CD8-positive, alpha-beta memory T cell (primary cell): ENCODE measurements at regions not wholly inside any gene's neighbourhood (a gene's known extent, or its start where the extent isn't known, plus 50 kb on each side); places are given as distances from the start of the nearest gene placed in this dataset.

ENCODE experiments used
- CTCF ChIA-PET: fragments of 350-600 bp; sonication (Branson Sonifier 250); formaldehyde crosslinking; loops from one replicate; lab custom pipeline; 2021; ENCODE audit warnings: antibody characterized with exemption; lab: Charles Lee
- POLR2A ChIA-PET: fragments of 350-600 bp; sonication (Branson Sonifier 250); formaldehyde crosslinking; loops from one replicate; lab custom pipeline; 2021; ENCODE audit warnings: antibody characterized with exemption; lab: Charles Lee
- DNase-seq, 5 donors: peaks; one replicate each; pipeline versions ENCODE4 v3.0.0 to v3.0.0-alpha.2; 2020 to 2022; ENCODE audit warnings: mixed read lengths in 1 of 5
- H3K27ac ChIP-seq: one replicate; pipeline ENCODE4 v1.7.0; 2013; ENCODE audit warnings: low read depth, mild to moderate bottlenecking, low read length, moderate library complexity
- H3K27me3 ChIP-seq: 2 replicates; pipeline ENCODE4 v1.7.0; 2013; ENCODE audit warnings: low read length, mild to moderate bottlenecking; ENCODE audit not compliant: insufficient read depth, poor library complexity, severe bottlenecking
- H3K36me3 ChIP-seq: 2 replicates; pipeline ENCODE4 v1.7.0; 2013; ENCODE audit warnings: mild to moderate bottlenecking, low read length, moderate library complexity; ENCODE audit not compliant: insufficient read depth
- H3K4me1 ChIP-seq: 2 replicates; pipeline ENCODE4 v1.7.0; 2013; ENCODE audit warnings: mild to moderate bottlenecking, low read length, moderate library complexity; ENCODE audit not compliant: insufficient read depth
- H3K4me3 ChIP-seq: 2 replicates; pipeline ENCODE4 v1.7.0; 2013; ENCODE audit warnings: mild to moderate bottlenecking, low read length
- H3K9me3 ChIP-seq: 2 replicates; pipeline ENCODE4 v1.7.0; 2013; ENCODE audit warnings: mild to moderate bottlenecking, low read length
- H3K27ac Mint-ChIP-seq, 8 donors: one replicate each; pipeline ENCODE4 v1.8.0; 2020 to 2021; ENCODE audit warnings: mixed read lengths in 8 of 8, mild to moderate bottlenecking in 6 of 8, inconsistent platforms in 3 of 8, moderate library complexity in 3 of 8
- H3K27me3 Mint-ChIP-seq, 2 donors: one replicate each; pipeline ENCODE4 v1.8.0; 2020 to 2021; ENCODE audit warnings: mixed read lengths in 2 of 2, mild to moderate bottlenecking in 1 of 2, moderate library complexity in 1 of 2
- H3K36me3 Mint-ChIP-seq, 3 donors: one replicate each; pipeline ENCODE4 v1.8.0; 2020 to 2021; ENCODE audit warnings: mixed read lengths in 3 of 3, inconsistent platforms in 1 of 3, mild to moderate bottlenecking in 1 of 3
- H3K4me1 Mint-ChIP-seq, 3 donors: one replicate each; pipeline ENCODE4 v1.8.0; 2020 to 2021; ENCODE audit warnings: mixed read lengths in 3 of 3, inconsistent platforms in 1 of 3, mild to moderate bottlenecking in 1 of 3
- H3K4me3 Mint-ChIP-seq, 7 donors: one replicate each; pipeline ENCODE4 v1.8.0; 2020 to 2021; ENCODE audit warnings: mixed read lengths in 7 of 7, mild to moderate bottlenecking in 6 of 7, moderate library complexity in 4 of 7, inconsistent platforms in 2 of 7
- H3K9me3 Mint-ChIP-seq, 5 donors: one replicate each; pipeline ENCODE4 v1.8.0; 2020 to 2022; ENCODE audit warnings: mixed read lengths in 5 of 5, mild to moderate bottlenecking in 3 of 5, moderate library complexity in 2 of 5, inconsistent platforms in 1 of 5

- Histone ChIP-seq H3K4me1 (no peaks in the 10 kb centered on the region), H3K9me3 (no peaks in the 10 kb centered on the region), H3K27me3 (no peaks in the 10 kb centered on the region), H3K36me3 (no peaks in the 10 kb centered on the region), H3K4me3 (no peak overlapping the region), H3K27ac (no peak overlapping the region)
- Mint-ChIP-seq H3K9me3 (no peaks in the 10 kb centered on the region), H3K4me3 (no peak overlapping the region), H3K27ac (no peak overlapping the region), H3K36me3 (no peaks in the 10 kb centered on the region), H3K27me3 (peaks cover 0 to 5% of the 10 kb centered on the region in 2 donors), H3K4me1 (no peaks in the 10 kb centered on the region)
- ChIA-PET POLR2A (no interaction called here), CTCF (no interaction called here)
- DNase-seq = no peak
Measured at GRCh38 chr2:180177534-180177933, 170.4 kb upstream of the CWC22 start.

GRCh38 chr2:180175736-180176135 is 168.6 kb upstream of the CWC22 start:
- Histone ChIP-seq H3K36me3 (no peaks in the 10 kb centered on the region), H3K4me1 (no peaks in the 10 kb centered on the region), H3K9me3 (no peaks in the 10 kb centered on the region), H3K27ac (no peak overlapping the region), H3K27me3 (no peaks in the 10 kb centered on the region), H3K4me3 (no peak overlapping the region)
- Mint-ChIP-seq H3K27me3 (peaks cover 3 to 6% of the 10 kb centered on the region in 2 donors), H3K4me3 (no peak overlapping the region), H3K27ac (no peak overlapping the region), H3K4me1 (no peaks in the 10 kb centered on the region), H3K36me3 (no peaks in the 10 kb centered on the region), H3K9me3 (peaks cover 0 to 2% (median 0%) of the 10 kb centered on the region in 5 donors)
- ChIA-PET POLR2A (no interaction called here), CTCF (no interaction called here)
- no peak for DNase-seq

- Mint-ChIP-seq H3K4me1 (no peaks in the 10 kb centered on the region), H3K4me3 (no peak overlapping the region)
- CTCF ChIA-PET = no interaction called here
Measured at GRCh38 chr2:180174580-180174979, 167.5 kb upstream of the CWC22 start.

GRCh38 chr2:180169474-180169873 is 162.4 kb upstream of the CWC22 start:
- Histone ChIP-seq H3K4me1 (no peaks in the 10 kb centered on the region), H3K9me3 (peaks cover 4% of the 10 kb centered on the region), H3K4me3 (no peak overlapping the region), H3K36me3 (no peaks in the 10 kb centered on the region), H3K27me3 (no peaks in the 10 kb centered on the region), H3K27ac (no peak overlapping the region)
- ChIA-PET CTCF (no interaction called here), POLR2A (no interaction called here)
- peaks cover 0 to 1% (median 0%) of the 10 kb centered on the region in 3 donors for H3K36me3 Mint-ChIP-seq
- no peak overlapping the region for H3K27ac Mint-ChIP-seq
- H3K4me3 Mint-ChIP-seq = no peak overlapping the region
- no peak for DNase-seq
- H3K4me1 Mint-ChIP-seq = no peaks in the 10 kb centered on the region
- H3K9me3 Mint-ChIP-seq = peaks cover 10 to 19% (median 15%) of the 10 kb centered on the region in 5 donors
- peaks cover 6 to 28% of the 10 kb centered on the region in 2 donors for H3K27me3 Mint-ChIP-seq

More at GRCh38 chr2:180174580-180174979, 167.5 kb upstream of the CWC22 start:
- POLR2A ChIA-PET = no interaction called here
- Histone ChIP-seq H3K9me3 (no peaks in the 10 kb centered on the region), H3K27me3 (no peaks in the 10 kb centered on the region), H3K27ac (no peak overlapping the region), H3K36me3 (no peaks in the 10 kb centered on the region), H3K4me3 (no peak overlapping the region), H3K4me1 (no peaks in the 10 kb centered on the region)
- DNase-seq = no peak
- no peak overlapping the region for H3K27ac Mint-ChIP-seq
- H3K36me3 Mint-ChIP-seq = peaks cover 0 to 1% (median 0%) of the 10 kb centered on the region in 3 donors
- peaks cover 5 to 11% (median 6%) of the 10 kb centered on the region in 5 donors for H3K9me3 Mint-ChIP-seq
- H3K27me3 Mint-ChIP-seq = peaks cover 3 to 13% of the 10 kb centered on the region in 2 donors

GRCh38 chr2:180161415-180161814 is 154.3 kb upstream of the CWC22 start:
- Mint-ChIP-seq H3K4me3 (no peak overlapping the region), H3K4me1 (no peaks in the 10 kb centered on the region), H3K27me3 (peaks cover 4 to 9% of the 10 kb centered on the region in 2 donors), H3K27ac (no peak overlapping the region), H3K36me3 (no peaks in the 10 kb centered on the region), H3K9me3 (no peaks in the 10 kb centered on the region)
- no peaks in the 10 kb centered on the region for H3K27me3 ChIP-seq
- DNase-seq = no peak
- no peaks in the 10 kb centered on the region for H3K36me3 ChIP-seq
- no peaks in the 10 kb centered on the region for H3K9me3 ChIP-seq
- ChIA-PET CTCF (no interaction called here), POLR2A (no interaction called here)
- H3K27ac ChIP-seq = no peak overlapping the region
- H3K4me1 ChIP-seq = no peaks in the 10 kb centered on the region
- no peak overlapping the region for H3K4me3 ChIP-seq

GRCh38 chr2:180159921-180160320 is 152.8 kb upstream of the CWC22 start:
- Mint-ChIP-seq H3K27me3 (peaks cover 3 to 5% of the 10 kb centered on the region in 2 donors), H3K4me1 (no peaks in the 10 kb centered on the region), H3K27ac (no peak overlapping the region), H3K36me3 (no peaks in the 10 kb centered on the region), H3K9me3 (no peaks in the 10 kb centered on the region), H3K4me3 (no peak overlapping the region)
- no peaks in the 10 kb centered on the region for H3K4me1 ChIP-seq
- no peak overlapping the region for H3K4me3 ChIP-seq
- H3K27ac ChIP-seq = no peak overlapping the region
- no peak for DNase-seq
- CTCF ChIA-PET = no interaction called here
- H3K27me3 ChIP-seq = no peaks in the 10 kb centered on the region
- H3K9me3 ChIP-seq = no peaks in the 10 kb centered on the region
- no peaks in the 10 kb centered on the region for H3K36me3 ChIP-seq
- POLR2A ChIA-PET = no interaction called here

- POLR2A ChIA-PET = no interaction called here
- H3K36me3 Mint-ChIP-seq = no peaks in the 10 kb centered on the region
Measured at GRCh38 chr2:180158961-180159360, 151.9 kb upstream of the CWC22 start.

GRCh38 chr2:180156651-180157050 is 149.6 kb upstream of the CWC22 start:
- Histone ChIP-seq H3K36me3 (no peaks in the 10 kb centered on the region), H3K4me3 (no peak overlapping the region), H3K9me3 (no peaks in the 10 kb centered on the region), H3K27me3 (no peaks in the 10 kb centered on the region), H3K4me1 (no peaks in the 10 kb centered on the region), H3K27ac (no peak overlapping the region)
- DNase-seq = no peak
- H3K27me3 Mint-ChIP-seq = peaks cover 3 to 5% of the 10 kb centered on the region in 2 donors
- H3K4me3 Mint-ChIP-seq = no peak overlapping the region
- H3K27ac Mint-ChIP-seq = no peak overlapping the region
- H3K36me3 Mint-ChIP-seq = no peaks in the 10 kb centered on the region
- no peaks in the 10 kb centered on the region for H3K9me3 Mint-ChIP-seq
- CTCF ChIA-PET = no interaction called here
- POLR2A ChIA-PET = no interaction called here
- H3K4me1 Mint-ChIP-seq = no peaks in the 10 kb centered on the region

More at GRCh38 chr2:180158961-180159360, 151.9 kb upstream of the CWC22 start:
- Histone ChIP-seq H3K36me3 (no peaks in the 10 kb centered on the region), H3K4me1 (no peaks in the 10 kb centered on the region), H3K27ac (no peak overlapping the region), H3K27me3 (no peaks in the 10 kb centered on the region), H3K4me3 (no peak overlapping the region), H3K9me3 (no peaks in the 10 kb centered on the region)
- H3K9me3 Mint-ChIP-seq = no peaks in the 10 kb centered on the region
- H3K27me3 Mint-ChIP-seq = peaks cover 3 to 5% of the 10 kb centered on the region in 2 donors
- DNase-seq = no peak
- CTCF ChIA-PET = no interaction called here
- H3K4me1 Mint-ChIP-seq = no peaks in the 10 kb centered on the region
- H3K27ac Mint-ChIP-seq = no peak overlapping the region
- H3K4me3 Mint-ChIP-seq = no peak overlapping the region

GRCh38 chr2:180150606-180151005 is 143.5 kb upstream of the CWC22 start:
- CTCF ChIA-PET = no interaction called here
- no peak for DNase-seq

More at GRCh38 chr2:180150606-180151005, 143.5 kb upstream of the CWC22 start:
- Mint-ChIP-seq H3K4me3 (no peak overlapping the region), H3K9me3 (no peaks in the 10 kb centered on the region), H3K4me1 (no peaks in the 10 kb centered on the region), H3K36me3 (no peaks in the 10 kb centered on the region), H3K27me3 (peaks cover 6 to 11% of the 10 kb centered on the region in 2 donors), H3K27ac (no peak overlapping the region)
- no peaks in the 10 kb centered on the region for H3K27me3 ChIP-seq
- no peak overlapping the region for H3K27ac ChIP-seq
- POLR2A ChIA-PET = no interaction called here
- no peak overlapping the region for H3K4me3 ChIP-seq
- H3K4me1 ChIP-seq = no peaks in the 10 kb centered on the region
- H3K36me3 ChIP-seq = no peaks in the 10 kb centered on the region
- no peaks in the 10 kb centered on the region for H3K9me3 ChIP-seq
